AG09309 (cell line): ENCODE measurements at regions not wholly inside any gene's neighbourhood (a gene's known extent, or its start where the extent isn't known, plus 50 kb on each side); places are given as distances from the start of the nearest gene placed in this dataset.

Experiments
- DNase-seq: peaks from one replicate; pipeline ENCODE4 v3.0.0-alpha.2; 2010; ENCODE audit warnings: low read depth
- H3K4me3 ChIP-seq: 2 replicates; pipeline ENCODE4 v1.5.1; 2011; ENCODE audit warnings: mild to moderate bottlenecking, low read depth, low read length, moderate library complexity; ENCODE audit not compliant: control insufficient read depth
- TF ChIP-seq, protein P1 (sequence below): IDR thresholded peaks from 2 replicates; pipeline ENCODE4 v1.5.1; 2011; ENCODE audit warnings: mild to moderate bottlenecking, low read depth, low read length, inconsistent platforms; ENCODE audit not compliant: insufficient read depth, control insufficient read depth; ENCODE audit errors: missing control alignments

DNA sequence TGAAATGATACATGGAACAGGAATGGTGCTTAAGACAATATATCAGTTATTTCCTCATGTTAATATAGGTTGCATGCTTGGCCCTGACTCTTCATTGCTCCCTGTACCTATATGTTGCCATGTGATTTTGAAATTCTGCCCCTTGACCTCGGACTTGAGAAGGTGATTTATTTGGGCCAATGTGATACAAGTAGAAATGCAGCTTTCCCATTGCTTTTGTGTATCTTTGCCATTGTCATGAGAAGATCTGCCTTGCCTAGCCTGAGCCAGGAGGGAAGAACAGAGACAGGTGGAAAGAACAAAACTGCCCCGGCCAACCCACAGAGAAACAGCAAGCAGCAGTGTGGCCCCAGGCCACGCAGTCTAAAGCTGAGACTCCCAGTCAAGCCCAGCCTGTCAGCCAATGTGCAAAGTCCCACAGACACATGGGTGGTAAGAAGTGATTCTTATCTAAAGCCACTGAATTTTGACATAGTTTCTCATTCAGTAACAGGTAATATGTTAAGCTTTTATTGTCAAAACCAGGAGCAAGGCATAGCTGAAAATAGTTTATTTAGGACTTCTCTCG, 245.7 kb upstream of the RND3 start:
- TF ChIP-seq, protein P1, sequence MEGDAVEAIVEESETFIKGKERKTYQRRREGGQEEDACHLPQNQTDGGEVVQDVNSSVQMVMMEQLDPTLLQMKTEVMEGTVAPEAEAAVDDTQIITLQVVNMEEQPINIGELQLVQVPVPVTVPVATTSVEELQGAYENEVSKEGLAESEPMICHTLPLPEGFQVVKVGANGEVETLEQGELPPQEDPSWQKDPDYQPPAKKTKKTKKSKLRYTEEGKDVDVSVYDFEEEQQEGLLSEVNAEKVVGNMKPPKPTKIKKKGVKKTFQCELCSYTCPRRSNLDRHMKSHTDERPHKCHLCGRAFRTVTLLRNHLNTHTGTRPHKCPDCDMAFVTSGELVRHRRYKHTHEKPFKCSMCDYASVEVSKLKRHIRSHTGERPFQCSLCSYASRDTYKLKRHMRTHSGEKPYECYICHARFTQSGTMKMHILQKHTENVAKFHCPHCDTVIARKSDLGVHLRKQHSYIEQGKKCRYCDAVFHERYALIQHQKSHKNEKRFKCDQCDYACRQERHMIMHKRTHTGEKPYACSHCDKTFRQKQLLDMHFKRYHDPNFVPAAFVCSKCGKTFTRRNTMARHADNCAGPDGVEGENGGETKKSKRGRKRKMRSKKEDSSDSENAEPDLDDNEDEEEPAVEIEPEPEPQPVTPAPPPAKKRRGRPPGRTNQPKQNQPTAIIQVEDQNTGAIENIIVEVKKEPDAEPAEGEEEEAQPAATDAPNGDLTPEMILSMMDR, result no peak
- H3K4me3 ChIP-seq, result no peak overlapping the region
- no peak for DNase-seq

DNA sequence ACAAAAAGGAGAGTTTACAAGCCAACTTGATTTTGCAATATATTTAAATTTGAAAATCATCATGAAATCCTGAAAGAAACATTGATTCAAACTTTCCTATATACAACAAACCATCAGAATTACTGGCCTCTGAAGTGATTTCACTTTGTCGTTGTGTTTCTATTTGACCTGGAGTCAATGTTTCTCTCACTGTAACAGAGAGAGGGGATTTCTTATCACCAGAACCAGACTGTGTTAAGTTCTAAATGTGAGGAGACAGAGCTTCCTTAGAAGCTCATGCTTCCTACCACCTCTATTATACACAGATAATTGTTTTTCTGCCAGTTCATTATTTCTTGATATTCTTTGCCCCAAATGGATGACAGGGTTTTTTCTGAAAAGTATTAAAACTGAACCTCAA, 245.0 kb upstream of the RND3 start:
- TF ChIP-seq, protein P1, result no peak
- no peak overlapping the region for H3K4me3 ChIP-seq
- no peak for DNase-seq

DNA sequence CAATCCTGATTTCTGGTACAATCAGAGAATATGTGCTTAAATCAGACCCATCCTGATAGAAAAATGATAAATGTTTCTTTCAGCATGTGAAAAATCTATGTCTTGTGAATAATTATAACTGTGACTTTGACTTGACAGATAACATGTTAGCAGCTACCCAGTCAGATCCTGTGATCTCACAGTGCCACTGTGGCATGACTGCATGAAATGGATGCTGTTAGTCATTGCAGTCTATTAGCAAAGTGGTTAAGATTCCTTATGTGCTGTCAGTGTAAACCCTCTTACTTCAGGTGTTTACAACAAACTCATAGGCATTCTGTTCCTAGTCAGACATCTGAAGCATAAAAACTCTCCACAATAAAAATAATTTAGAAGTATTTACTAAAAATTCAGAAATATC, 244.6 kb upstream of the RND3 start:
- TF ChIP-seq, protein P1, result no peak
- no peak overlapping the region for H3K4me3 ChIP-seq
- peak; percentile 62 for DNase-seq

DNA sequence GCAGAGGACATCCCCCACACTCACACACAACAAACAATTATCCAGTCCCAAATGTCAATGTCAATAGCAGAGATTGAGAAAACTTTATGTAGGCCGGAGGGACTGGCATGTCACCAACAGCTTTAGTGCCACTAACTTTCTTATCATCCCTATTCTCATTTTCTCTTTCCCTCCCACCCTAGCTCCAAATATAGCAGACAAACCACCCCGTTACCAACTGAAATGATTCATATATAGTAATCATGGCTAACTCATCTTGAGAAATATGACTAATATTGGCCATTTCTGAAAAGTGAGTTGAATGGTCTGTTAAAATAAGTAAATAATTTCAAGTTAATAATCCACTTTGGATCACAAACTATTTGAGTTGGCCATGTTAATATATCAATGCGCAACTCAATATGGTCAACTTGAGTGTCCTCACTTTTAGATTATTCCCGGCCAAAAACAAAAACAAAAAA, 242.1 kb upstream of the RND3 start:
- no peak for DNase-seq
- TF ChIP-seq, protein P1, result no peak
- no peak overlapping the region for H3K4me3 ChIP-seq

DNA sequence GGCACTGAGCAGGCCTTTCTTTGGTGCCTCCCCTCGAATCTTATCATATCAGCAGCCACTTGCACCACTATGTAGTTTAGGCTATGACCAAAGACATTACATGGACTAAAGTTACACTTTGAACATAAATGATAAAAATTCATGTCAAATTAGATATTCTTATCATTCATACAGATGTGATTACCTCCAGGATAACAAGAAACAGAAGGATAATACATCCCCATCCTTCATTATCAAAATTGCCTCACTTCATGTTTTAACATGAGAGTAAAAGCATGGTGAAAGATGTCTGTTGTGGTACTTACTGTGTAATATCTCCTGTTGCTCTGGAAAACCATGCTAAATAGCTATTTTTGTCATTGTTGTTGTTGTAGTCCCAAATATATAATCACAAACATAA, 230.8 kb upstream of the RND3 start:
- no peak overlapping the region for H3K4me3 ChIP-seq
- TF ChIP-seq, protein P1, result no peak
- no peak for DNase-seq

DNA sequence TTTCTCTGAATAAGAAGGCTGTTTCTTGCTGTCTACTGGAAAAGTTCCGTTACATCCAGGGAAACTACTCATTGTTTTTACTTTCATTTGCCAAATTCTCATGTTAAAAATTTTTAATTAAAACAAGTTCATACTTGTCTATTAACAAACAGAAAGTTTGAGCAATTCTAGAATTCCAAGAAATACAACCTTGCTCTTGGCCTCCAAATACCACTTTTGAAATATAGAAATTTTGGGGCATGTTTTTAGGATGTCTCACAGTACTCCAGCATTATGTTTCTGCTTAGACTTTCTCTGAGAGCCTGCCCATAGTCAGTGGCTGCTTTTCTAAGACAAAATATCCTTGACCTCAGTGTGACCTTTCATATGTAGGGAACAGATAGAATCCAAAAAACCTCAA, 228.7 kb upstream of the RND3 start:
- TF ChIP-seq, protein P1, result no peak
- DNase-seq, result no peak
- no peak overlapping the region for H3K4me3 ChIP-seq

DNA sequence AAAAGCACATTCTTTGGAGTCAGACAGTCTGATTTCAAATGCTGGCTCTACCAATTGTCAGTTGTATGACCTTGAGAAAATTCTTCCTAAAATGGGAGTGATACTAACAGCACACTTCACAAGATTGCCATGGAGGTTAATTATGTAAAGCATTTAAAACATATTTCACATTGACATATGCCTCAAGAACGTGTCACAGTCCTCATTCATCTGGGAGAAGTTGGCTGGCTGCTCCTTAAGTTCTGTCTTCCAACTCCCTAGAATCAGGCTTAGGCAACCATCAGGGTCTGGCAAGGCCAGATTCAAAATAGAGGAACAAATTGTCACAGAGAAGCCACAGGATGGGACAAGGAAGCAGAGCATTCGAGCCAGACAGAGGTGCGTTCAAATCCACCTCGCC, 228.0 kb upstream of the RND3 start:
- TF ChIP-seq, protein P1, result no peak
- no peak for DNase-seq
- H3K4me3 ChIP-seq, result no peak overlapping the region
